ENCODE measurements at regions not wholly inside any gene's neighbourhood (a gene's known extent, or its start where the extent isn't known, plus 50 kb on each side); places are given as distances from the start of the nearest gene placed in this dataset.

DNA sequence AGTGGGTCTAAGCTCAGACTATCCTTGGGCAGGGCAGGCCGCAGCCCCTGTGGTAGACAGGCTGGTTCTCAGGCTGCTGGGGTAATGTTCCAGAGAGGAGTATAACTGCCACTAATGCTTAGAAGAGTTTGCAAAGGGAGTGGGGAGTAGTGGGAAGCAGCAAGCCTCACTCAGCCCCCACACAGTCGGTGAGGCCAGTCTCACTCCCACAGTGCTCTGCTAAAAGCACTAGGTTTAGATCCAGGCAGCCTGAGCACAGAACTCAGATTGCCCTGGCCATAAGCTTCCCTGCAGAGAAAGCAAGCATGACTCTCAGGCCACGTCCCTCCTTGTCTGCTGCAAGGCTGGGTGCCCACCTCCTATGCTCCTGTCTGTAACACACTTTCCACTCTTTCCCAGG, 69.4 kb upstream of the HCN1 start (continued):
- no peak for TF ChIP-seq DACH1 (IDR thresholded peaks at IDR 0.05; ENCODE audit: partially characterized antibody)
- TF ChIP-seq C11orf30 (IDR thresholded peaks at IDR 0.05; ENCODE audit: low read depth), result no peak
- TF ChIP-seq HEY1 (CRISPR knock-in tag; IDR thresholded peaks at IDR 0.05; ENCODE audit: borderline replicate concordance), result no peak

- WGBS (ENCODE audit: insufficient coverage, low coverage, missing lambda C conversion rate), result 0% methylated on average over 3 of the region's 3 CpGs
- ATAC-seq, result no peak
- 0 out of 2 replicates have a peak, but pooled peaks cover 4% of the 10 kb centered on the region for H3K9me3 ChIP-seq (replicated peaks; ENCODE audit: control insufficient read depth, insufficient read depth, low read depth, low read length)
- H2AFZ ChIP-seq (ENCODE audit: low read depth, low read length), result no peak overlapping the region
- in situ Hi-C loops (cut with MboI), result no loop called here
- no peak overlapping the region for H3K9ac ChIP-seq (ENCODE audit: insufficient read depth in 1 of 2, low read depth in 2 of 2, low read length in 2 of 2)
- H3K27ac ChIP-seq (ENCODE audit: extremely low read depth, low read depth, low read length), result no peak overlapping the region
- no peaks in the 10 kb centered on the region for H3K79me2 ChIP-seq (ENCODE audit: control insufficient read depth, insufficient read depth, low read length)
- intact Hi-C loops (cut with micrococcal nuclease), result no loop called here
- no peak overlapping the region for H3K4me3 ChIP-seq
- no peaks in the 10 kb centered on the region for H4K20me1 ChIP-seq (replicated peaks; ENCODE audit: control insufficient read depth, insufficient read depth, low read length)
- H3K36me3 ChIP-seq (ENCODE audit: control insufficient read depth, insufficient read depth, low read length), result no peaks in the 10 kb centered on the region
- POLR2A ChIA-PET, result no interaction called here
- BruUV-seq (replicated peaks), result no TSS peak
- FAIRE-seq, result no peak
- H3K4me2 ChIP-seq (ENCODE audit: insufficient read depth, low read length), result no peak overlapping the region
- no peaks in the 10 kb centered on the region for H3K4me1 ChIP-seq (replicated peaks in 1 of 2; ENCODE audit: control insufficient read depth in 2 of 2, insufficient read depth in 2 of 2, low read length in 2 of 2)
- CTCF ChIA-PET (ENCODE audit: low intra/inter-chr PET ratio), result no interaction called here
- H3K9me1 ChIP-seq (ENCODE audit: control insufficient read depth, insufficient read depth, low read length), result no peaks in the 10 kb centered on the region
- H3K27me3 ChIP-seq (ENCODE audit: control insufficient read depth in 2 of 2, insufficient read depth in 2 of 2, low read length in 2 of 2), result no peaks in the 10 kb centered on the region
- DNase-seq (ENCODE audit: extremely low read depth in 1 of 4, low spot score in 3 of 4), result no peak
- TF ChIP-seq HIVEP1 (CRISPR knock-in tag; IDR thresholded peaks at IDR 0.05) (no peak), CTCF (IDR thresholded peaks at IDR 0.05 in 2 of 3, conservative IDR thresholded peaks at IDR 0.05 in 1 of 3; ENCODE audit: insufficient read depth in 2 of 3, low read depth in 1 of 3, low read length in 3 of 3) (no peak), SRSF3 (IDR thresholded peaks at IDR 0.05; ENCODE audit: insufficient read depth, low read length) (no peak), HINFP (tag; conservative IDR thresholded peaks at IDR 0.05; ENCODE audit: low read depth) (no peak), FOXA3 (CRISPR knock-in tag; conservative IDR thresholded peaks at IDR 0.05 in 1 of 2, IDR thresholded peaks at IDR 0.05 in 1 of 2) (no peak), SPI1 (IDR thresholded peaks at IDR 0.05; ENCODE audit: borderline replicate concordance, low read depth, low read length) (no peak), L3MBTL2 (IDR thresholded peaks at IDR 0.05) (no peak), RBFOX2 (IDR thresholded peaks at IDR 0.05; ENCODE audit: low read depth, low read length) (no peak), CBFB (CRISPR knock-in tag; IDR thresholded peaks at IDR 0.05) (no peak), CSDE1 (IDR thresholded peaks at IDR 0.05) (no peak)
- TF ChIP-seq, protein P1, sequence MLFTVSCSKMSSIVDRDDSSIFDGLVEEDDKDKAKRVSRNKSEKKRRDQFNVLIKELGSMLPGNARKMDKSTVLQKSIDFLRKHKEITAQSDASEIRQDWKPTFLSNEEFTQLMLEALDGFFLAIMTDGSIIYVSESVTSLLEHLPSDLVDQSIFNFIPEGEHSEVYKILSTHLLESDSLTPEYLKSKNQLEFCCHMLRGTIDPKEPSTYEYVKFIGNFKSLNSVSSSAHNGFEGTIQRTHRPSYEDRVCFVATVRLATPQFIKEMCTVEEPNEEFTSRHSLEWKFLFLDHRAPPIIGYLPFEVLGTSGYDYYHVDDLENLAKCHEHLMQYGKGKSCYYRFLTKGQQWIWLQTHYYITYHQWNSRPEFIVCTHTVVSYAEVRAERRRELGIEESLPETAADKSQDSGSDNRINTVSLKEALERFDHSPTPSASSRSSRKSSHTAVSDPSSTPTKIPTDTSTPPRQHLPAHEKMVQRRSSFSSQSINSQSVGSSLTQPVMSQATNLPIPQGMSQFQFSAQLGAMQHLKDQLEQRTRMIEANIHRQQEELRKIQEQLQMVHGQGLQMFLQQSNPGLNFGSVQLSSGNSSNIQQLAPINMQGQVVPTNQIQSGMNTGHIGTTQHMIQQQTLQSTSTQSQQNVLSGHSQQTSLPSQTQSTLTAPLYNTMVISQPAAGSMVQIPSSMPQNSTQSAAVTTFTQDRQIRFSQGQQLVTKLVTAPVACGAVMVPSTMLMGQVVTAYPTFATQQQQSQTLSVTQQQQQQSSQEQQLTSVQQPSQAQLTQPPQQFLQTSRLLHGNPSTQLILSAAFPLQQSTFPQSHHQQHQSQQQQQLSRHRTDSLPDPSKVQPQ (CRISPR knock-in tag; IDR thresholded peaks at IDR 0.05; ENCODE audit: borderline replicate concordance), result no peak
- TF ChIP-seq, protein P2, sequence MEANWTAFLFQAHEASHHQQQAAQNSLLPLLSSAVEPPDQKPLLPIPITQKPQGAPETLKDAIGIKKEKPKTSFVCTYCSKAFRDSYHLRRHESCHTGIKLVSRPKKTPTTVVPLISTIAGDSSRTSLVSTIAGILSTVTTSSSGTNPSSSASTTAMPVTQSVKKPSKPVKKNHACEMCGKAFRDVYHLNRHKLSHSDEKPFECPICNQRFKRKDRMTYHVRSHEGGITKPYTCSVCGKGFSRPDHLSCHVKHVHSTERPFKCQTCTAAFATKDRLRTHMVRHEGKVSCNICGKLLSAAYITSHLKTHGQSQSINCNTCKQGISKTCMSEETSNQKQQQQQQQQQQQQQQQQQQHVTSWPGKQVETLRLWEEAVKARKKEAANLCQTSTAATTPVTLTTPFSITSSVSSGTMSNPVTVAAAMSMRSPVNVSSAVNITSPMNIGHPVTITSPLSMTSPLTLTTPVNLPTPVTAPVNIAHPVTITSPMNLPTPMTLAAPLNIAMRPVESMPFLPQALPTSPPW (CRISPR knock-in tag; IDR thresholded peaks at IDR 0.05), result no peak
These were observed 54.4 kb upstream of the HCN1 start for GRCh38 chr5:45750574-45750973.
